A172 (cell line): ENCODE measurements at regions not wholly inside any gene's neighbourhood (a gene's known extent, or its start where the extent isn't known, plus 50 kb on each side); places are given as distances from the start of the nearest gene placed in this dataset.

Experiments used
- DNase-seq: peaks from one replicate; pipeline ENCODE4 v3.0.0-alpha.2; 2015; ENCODE audit warnings: low spot score

DNA sequence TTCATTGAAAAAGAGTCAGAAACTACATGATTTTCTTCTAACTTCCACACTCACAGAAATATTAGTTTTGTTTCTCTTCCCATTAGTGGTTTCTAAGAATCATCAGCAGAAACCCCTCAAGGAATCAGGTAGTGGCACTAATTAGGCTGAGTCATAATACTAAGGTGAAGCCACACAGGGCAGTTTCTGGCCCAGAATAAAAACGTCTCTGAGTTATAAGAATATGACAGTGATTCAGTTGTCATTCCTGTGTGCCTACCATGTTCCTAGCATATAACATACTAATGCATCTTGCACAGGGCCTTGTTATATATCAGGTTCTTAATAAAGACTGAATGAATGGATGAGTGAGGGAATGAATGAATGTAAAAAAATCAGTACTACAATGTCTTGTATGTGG is 206.0 kb upstream of the PLEKHG7 start:
- no peak for DNase-seq

DNA sequence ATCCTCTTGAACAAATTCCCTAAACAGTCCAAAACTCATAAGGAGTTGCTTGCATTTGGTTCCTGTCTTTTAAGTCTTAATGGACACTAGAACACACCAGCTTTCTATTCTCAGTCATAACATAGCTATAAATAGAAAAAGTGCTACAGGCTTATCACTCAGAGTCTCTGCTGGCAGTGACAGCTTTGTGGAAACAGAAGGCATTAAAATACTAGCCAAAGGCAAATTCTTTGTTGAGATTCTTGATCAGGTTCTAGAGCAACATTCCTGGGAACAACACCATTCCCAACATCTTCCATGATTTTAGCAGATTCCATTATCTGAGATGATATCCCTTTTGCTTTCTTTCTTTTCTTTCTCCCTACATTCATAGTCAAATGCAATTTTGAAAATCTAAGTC is 207.7 kb upstream of the PLEKHG7 start:
- DNase-seq, result no peak

DNA sequence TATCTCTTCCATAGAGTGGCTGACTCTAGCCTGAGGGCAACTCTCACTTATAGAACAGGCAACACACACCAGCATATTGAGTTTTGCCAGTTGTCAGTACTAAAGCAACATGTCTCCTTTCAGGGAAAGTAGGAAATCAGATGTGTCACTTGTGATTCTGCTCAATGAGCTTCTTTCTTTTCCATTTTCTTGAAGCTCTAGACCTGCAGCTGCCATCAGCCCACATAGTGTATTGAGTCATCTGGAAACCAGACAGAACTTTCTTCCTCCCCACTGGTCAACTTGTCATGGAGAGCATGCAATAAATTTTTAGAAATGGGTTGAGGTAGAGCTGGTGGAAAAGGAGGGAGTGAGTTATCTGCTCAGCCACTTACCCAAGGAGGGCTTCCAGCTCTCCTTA is 209.0 kb upstream of the PLEKHG7 start:
- no peak for DNase-seq

DNA sequence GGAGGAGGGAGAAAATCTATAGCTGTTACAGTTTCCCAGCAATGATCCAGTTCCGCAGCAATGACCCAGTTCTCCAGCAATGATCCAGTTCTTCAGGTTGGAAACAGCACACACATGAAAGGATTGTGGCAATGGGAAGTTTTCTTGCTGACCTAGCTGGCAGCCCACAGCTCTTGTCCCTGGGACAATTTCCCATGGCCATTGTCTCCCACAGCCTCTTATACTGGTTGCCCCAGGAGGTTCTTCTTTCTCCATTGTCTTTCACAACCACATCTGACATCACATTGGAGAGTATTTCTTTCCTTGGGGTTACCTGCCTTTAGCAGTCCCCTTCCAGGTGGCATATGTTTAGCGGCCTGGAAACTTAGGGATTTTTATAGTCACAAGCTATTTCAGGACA is 209.8 kb upstream of the PLEKHG7 start:
- DNase-seq, result no peak

DNA sequence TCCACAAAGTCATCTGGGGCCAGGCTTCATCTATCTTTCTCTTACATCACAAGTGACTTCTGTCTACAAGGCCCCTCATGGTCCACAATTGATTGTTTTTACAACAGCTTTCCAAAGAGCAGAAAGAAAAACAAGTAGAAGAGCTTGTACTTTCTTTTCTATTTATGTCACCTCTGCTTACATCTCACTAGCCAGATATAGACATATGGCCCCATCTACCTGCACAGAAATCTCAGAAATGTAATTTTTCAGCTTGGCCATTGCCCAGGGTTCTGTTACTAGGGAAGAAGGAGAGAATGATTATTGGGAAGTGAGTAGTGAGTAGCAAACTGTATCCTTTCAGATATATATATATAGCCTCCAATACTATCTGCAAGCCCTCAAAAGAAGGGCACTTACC is 210.5 kb upstream of the PLEKHG7 start:
- DNase-seq, result no peak

DNA sequence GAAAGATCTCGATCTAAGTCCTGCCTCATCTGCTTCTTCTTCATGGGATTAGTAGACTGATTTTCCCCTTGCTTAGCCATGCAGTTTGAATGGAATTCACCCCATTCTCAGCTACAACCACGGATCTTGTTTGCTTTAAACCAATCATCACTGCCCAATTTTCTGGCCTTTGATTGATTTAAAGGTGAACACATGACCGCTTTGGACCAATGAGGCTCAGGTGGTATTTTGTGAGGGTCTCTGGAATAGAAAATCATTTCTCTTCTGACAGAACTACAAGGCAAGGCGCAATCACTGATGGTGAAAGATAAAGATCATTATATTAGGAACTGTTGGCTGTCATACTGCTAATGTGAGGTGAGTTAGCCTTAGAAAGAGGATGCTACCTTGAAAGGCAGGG is 213.0 kb upstream of the PLEKHG7 start:
- DNase-seq, result no peak

DNA sequence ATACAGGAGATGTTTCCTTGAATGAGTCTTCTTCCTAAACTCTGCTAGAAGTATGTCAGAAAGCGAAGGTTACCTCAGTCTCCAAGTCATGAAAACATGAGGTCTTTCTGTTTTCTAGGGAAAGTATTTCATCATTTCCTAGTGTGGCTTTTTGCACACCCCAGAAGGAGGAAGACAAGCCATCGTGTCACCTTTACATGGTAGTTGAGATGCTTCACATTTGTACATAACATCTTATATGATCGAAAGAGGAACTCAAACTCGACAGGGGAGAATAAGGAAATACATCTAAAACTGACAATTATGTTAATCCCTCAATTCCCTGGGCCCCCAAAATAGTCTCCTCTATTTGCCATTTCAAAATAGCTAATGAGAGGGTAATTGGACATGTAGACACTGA is 214.1 kb upstream of the PLEKHG7 start:
- no peak for DNase-seq

DNA sequence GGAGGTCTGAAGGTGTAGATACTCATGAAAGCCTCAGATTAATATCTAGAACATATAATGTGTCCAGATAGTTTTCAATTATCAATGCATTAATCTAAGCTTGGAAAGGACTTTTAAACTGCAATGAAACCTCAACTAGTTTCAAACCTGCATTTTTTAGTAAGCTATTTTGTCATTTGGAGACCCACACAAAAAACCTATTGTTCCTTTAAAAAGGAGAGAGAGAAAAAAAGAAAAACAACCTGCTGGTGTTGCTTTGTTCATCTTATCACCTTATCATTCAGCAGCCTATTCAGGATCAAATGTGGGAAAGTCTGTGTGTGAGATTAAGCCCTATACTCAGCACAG is 215.7 kb upstream of the PLEKHG7 start:
- DNase-seq, result no peak

DNA sequence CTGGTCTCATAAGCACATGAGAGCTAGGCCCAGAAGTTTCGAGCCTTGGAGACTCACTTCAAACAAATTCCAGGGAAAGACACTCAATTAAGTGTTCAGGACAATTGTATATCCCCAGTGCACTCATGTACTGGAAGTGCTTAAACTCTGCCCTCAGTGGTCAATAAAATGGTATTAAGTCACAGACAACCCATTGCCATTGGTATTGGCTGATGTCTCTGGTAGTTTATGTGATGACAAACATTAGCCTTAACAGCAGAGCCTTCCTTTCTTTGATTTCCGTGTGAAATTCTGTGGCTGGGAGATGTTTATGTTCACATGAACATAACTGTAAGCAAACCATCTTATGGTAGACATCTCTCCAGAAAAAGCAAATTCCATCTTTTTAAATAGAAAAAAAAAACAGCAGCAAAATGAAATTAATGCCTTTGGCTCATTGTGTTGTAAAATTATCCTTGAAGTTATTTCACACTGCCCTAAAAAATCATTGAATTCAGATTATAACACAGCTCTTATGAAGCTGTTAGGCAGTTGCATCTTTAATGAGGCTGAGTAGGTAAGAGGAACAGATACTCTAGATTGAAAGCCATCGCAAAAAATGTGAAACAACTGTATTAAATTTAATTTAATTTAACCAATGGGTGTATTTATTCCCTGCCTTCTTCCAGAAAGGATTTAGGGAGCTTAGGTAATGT is 216.2 kb upstream of the PLEKHG7 start:
- DNase-seq, result no peak

DNA sequence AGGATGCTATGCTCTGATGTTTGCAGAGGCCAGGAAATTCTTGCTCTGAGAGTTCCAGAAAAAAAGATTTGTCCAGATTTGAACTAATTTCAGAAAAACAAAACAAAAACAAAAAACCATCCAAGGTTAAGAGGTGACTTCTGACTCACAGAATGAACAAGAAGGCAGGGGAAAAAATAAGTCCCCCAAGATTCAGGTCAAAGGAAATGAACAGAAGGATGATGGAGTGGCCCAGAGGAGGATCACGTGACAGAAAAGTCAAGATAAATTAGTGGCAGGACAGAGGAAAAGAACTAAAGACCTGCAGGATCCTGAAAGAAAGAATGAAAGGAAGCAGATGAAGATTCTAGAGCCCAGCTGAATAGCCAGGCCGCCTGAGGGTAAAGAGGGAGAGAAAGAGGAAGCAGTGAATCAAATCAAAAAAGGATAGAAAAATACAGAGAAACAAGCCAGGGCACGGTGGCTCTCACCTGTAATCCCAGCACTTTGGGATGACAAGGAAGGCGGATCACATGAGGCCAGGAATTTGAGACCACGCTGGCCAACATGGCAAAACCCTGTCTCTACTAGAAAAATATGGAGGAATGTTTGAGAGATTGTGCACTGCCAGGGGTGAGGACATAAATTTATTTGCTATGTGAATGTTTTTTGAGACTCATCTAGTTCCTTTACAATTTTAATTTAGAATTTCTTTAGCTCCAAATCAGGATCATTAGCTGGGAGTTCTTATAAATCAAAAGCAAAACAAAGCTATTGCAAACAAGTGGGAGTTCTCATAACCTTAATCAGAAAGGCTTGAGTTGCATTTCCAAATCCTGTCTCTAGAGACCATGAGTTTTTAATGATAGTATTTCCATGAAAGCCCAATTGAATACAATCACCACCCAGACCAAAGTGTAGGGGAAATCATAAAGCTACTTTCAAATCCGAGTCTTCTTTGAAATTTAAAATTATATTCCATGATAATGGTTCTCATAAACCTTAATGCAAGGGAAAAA is 217.1 kb upstream of the PLEKHG7 start:
- DNase-seq, result no peak

DNA sequence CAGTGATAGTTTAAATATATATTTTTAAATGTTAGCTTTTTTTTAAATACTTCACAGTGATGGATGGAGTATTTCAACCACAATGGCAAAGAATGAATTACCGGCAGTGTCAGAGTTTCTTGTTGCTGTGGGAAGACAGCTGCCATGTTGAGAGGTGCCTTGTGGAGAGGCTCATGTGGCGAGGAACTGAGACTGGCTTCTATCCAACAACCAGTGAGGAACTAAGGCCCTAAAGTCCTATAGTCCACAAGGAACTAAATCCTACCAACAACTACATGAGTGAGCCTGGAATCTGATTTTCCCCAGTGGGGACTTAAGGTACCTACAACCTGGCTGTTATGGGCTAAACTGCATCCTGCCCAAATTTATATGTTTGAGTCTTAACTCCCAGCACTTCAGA is 220.2 kb upstream of the PLEKHG7 start:
- no peak for DNase-seq

DNA sequence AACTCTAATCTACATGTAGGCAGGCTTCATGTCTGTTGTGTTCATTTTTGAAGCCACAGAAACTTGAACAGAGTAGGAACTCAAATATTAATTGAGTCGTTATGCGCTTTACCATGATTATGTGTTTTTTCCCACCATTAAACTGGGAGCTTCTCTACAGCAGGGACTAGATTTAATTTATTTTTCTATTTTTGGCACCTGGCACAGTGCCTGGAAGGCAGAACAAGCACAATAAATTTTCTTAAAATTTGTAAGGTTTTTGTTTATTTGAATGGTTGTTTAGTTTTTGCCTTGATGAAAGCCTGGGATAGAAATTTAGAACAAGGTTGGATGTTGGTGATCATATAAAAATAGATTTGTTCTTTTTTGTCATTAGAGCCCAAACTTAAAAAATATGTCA is 221.7 kb upstream of the PLEKHG7 start:
- no peak for DNase-seq

DNA sequence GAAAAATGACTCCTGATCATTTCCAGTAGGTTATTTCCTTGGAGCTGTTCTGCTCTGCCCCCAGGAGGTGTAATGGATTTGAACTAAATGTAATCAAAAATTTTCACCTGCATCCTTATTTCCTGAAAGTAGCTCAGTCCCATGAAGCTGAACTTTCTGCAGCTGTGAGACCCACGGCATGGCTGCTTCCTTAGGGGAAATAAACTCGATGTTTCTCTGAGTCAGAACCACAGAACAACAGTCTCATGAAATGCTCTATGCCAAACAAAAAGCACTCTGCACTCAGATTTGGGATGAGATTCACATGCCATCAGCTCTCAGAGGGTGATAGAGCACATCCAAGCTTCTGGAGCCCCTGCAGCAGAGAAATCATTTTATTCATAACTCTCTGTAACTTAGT is 224.1 kb upstream of the PLEKHG7 start:
- no peak for DNase-seq

DNA sequence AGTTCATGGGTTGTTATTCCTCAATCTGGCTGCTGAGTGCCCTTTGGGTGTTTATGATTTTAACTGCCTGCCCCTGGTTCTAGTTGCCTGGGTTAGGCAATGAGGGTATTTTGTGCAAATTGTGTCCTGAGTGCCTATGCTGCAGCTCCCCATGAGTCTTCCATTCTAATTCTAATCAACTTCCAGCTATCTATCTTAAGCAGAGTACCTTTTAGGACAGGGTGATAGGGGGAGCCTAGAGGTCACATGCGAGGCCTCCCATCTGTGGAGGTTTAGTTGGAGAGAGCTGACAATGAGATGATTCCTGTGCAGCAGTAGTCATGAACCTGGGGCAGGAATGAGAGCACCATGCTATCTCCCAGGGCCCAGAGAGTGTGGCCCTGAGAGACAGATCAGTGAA is 225.9 kb upstream of the PLEKHG7 start:
- no peak for DNase-seq

DNA sequence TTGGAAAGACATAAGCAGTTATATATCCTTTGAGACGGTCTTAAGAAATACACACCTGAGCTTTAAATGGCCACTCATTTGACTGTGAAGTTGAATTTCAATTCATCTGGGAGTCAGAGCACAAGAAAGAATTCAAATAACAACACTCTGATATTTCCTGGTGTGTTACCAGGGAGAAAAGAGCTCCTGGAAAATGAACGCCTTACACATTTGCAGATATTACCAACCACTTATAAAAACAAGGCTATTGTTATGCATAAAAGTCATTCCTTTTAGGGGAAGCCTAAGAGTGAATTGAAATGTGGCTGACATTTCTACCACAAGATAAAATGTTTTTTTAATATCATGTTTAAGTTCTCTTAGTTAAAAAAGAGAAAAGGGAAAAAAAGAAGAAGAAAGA is 229.2 kb upstream of the PLEKHG7 start:
- DNase-seq, result no peak

DNA sequence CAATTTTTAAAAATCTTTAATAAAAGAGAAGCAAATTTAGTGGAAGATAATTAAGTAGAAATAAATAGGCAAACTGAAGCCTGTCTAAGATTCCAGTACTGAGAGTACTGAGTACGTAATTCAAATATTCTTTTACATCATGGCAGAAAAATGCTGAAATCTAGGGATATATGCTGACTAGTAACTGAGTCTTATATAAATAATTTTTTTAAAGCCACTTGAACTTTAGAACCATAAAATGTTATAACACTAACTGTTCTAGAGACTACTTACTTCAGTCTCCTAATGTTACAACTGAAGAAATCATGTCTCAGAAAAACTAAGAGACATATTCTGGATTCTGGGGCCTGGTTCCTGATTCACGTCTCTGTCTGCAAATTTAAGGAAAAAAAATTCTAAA is 230.6 kb upstream of the PLEKHG7 start:
- no peak for DNase-seq

DNA sequence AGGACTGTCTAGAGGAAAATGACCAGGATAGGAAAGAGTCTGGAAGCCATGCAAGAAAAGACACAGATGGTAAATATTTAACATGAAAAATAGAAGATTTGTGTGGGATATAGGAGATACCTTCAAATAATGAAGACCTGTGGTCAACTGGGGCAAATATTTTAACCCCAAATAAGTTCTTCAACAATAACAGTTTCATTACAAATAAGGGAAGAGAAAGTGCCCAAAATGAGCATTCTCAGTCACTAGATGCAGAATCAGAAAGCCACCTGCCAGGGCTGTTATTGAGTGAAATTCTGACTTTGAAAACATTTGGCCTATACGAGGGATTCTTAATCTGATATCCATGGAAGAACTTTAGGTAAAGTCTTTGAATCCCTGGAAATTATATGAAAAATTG is 231.2 kb upstream of the PLEKHG7 start:
- DNase-seq, result no peak

DNA sequence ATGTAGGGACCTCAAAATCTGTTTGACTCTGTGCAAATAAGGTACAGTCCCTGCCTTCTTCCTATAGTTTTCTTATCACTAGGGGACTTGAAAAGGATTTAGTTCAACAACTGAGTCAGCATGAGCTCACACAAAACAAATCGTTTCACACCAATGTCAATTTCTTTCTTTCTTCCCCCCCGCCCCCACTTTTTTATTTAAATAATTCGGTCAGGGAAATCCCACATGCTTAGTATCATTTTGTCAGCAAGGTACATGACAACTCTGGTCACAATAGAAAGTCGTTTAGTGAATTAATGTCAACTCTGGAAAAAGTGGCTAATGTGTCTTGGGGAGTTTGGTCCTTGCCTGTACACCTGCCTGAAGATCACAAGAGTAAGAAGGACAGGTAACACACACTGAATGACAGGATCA is 232.2 kb upstream of the PLEKHG7 start:
- DNase-seq, result no peak

DNA sequence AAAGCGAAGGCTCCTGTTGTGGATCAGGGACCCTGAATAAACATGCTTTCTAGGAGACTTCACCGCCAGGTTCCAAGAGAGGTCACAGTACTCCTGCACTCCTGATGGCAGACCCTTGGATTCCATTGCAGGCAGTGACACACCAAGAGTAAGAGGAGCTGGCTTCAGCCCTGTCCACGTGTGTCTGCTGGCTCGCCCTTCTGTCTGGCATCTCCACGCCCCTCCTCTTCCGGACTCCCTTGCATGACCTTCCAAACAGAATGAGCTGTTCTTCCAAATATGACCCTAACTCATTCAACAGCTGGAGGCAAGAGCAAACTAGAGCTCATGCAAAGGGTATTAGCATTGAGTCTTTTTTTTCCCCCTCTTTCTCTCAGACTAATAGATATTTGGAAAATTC is 233.0 kb upstream of the PLEKHG7 start:
- DNase-seq, result no peak

DNA sequence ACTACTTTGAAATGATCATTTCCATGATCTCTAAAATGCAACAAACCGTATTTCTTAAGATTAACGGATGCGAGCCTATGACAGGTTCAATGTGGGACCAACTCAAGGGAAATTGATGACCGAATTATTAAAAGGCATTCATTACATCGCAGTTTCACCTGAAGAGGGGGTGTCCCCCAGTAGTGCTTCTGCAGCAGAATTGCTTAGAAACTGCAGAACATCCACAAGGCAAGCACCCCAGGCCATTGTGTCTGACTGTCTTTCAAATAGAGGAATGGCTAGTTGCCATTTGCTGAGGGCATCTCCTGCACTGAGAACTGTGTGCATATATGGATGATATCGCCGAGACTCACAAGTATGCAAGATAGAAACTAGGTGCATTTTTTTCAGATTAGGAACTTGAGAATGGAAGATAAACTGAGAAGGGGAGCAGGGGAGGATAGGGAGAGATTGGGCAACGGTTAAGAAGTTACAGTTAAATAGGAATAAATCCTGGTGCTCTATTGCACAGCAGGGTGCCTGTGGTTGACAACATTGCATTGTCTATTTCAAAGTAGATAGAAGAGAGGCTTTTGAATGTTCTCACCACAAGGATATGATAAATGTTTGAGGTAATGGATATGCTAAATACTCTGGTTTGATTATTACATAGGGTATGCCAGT is 234.3 kb upstream of the PLEKHG7 start:
- peak; percentile 25 for DNase-seq

DNA sequence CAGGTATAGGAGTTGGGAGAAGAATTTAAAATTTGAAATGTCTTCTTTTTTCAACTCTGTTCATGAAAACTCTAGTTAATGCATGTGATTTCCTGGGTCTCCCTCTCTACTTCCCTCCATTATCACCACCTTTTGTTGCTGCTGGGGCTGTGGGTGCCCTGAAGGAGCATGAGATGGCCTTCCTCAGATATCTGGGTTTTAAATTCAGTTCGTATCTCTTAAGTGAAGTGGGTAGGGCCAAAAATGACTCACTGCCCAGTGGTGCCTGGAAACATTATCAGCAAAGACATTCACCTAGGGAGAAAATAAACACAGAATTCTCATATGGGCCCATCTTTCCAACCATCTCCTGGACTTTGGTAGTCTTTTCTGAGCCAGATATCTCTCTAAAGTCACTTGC is 234.9 kb upstream of the PLEKHG7 start:
- DNase-seq, result peak; percentile 28

DNA sequence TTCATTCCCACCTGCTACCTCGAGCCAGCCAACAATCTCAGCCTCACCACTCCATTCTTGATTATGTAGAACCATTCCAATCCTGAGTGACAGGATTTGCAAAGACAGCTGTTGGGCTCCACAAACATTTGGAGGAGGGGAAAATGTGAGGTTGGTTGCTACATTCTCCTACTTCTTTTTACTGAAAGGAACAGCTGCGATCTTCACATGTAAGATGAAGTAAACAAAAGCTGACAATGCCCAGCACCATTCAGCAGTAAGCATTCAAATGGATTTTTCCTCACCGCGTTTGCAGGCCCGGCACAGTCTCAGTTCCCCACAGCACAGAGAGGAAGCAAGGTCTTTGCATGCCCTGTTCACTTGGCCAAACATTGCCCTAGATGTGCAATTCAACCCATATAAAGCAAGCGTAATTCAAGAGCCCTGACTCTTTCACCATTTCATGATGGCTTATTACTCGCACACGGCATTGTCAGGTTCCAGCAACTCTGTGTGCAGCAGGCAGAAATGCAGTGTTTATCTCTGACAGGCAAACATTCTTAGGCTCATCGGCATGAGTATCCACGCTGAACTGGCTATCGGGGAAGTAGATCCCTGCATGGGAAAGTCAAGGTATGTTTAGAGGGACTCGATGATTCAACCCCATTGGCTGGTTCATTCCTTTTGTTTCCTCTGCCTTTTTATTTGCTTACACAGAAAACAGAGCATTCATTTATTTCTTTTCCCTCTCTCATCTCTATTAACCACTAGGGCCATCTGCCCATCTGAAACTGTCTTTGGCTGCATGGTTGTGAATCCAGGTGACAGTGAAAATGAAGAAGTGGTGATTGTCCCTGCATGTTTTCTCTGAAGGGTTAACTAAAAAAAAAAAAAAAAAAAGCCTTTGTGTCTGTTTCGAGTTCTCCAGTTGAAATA is 236.1 kb upstream of the PLEKHG7 start:
- DNase-seq, result no peak
